ENCODE measurements at regions not wholly inside any gene's neighbourhood (a gene's known extent, or its start where the extent isn't known, plus 50 kb on each side); places are given as distances from the start of the nearest gene placed in this dataset.

- no peak for DNase-seq
Measured at GRCh38 chr21:41086569-41086968, 81.4 kb upstream of the BACE2 start.

- DNase-seq, result no peak
Measured at GRCh38 chr21:41090981-41091380, 77.0 kb upstream of the BACE2 start.

GRCh38 chr21:41091616-41092015 is 76.3 kb upstream of the BACE2 start:
- DNase-seq, result no peak

- no peak for DNase-seq
Measured at GRCh38 chr21:41092312-41092711, 75.6 kb upstream of the BACE2 start.

GRCh38 chr21:41095983-41096382 is 72.0 kb upstream of the BACE2 start:
- DNase-seq, result no peak

- DNase-seq, result no peak
Measured at GRCh38 chr21:41098076-41098475, 69.9 kb upstream of the BACE2 start.

- DNase-seq, result no peak
Measured at GRCh38 chr21:41098481-41099042, 69.4 kb upstream of the BACE2 start.

- DNase-seq, result no peak
Measured at GRCh38 chr21:41100826-41101550, 67.0 kb upstream of the BACE2 start.

- no peak for DNase-seq
Measured at GRCh38 chr21:41102281-41102680, 65.7 kb upstream of the BACE2 start.

- no peak for DNase-seq
Measured at GRCh38 chr21:41107602-41108001, 60.4 kb upstream of the BACE2 start.

GRCh38 chr21:41108668-41109585 is 59.0 kb upstream of the BACE2 start:
- no peak for DNase-seq

- no peak for DNase-seq
Measured at GRCh38 chr21:41110161-41110560, 57.8 kb upstream of the BACE2 start.

GRCh38 chr21:41110664-41111063 is 57.3 kb upstream of the BACE2 start:
- no peak for DNase-seq

GRCh38 chr21:41111681-41112080 is 56.3 kb upstream of the BACE2 start:
- no peak for DNase-seq

GRCh38 chr21:41112740-41113692 is 54.9 kb upstream of the BACE2 start:
- DNase-seq, result no peak

- DNase-seq, result no peak
Measured at GRCh38 chr21:41115851-41116250, 52.1 kb upstream of the BACE2 start.

Measured in activated gamma-delta T cell treated with Interleukin-2 at 50 U/mL for 16 hours (primary cell).